ENCODE measurements at regions not wholly inside any gene's neighbourhood (a gene's known extent, or its start where the extent isn't known, plus 50 kb on each side); places are given as distances from the start of the nearest gene placed in this dataset.

DNA sequence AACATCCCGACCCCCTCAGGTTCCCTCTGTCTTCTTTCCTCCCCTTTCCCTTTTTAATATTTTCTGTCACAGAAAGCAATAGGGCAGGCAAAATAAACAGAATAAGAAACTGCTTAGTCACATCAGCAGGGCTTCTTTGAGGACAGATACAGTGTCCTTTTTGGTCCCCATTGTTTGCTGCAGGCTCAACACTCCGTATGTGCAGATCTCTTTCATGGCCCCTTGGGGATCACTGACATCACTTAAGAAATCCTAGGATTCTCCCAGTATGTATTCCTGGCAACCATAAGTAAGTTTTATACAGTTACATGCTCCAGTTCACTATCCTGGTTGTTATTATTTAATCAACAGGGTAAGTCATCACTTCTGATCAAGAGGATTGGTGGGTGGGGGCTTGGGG is 448.0 kb downstream of the NKX6-1 start (continued):
- TF ChIP-seq, protein P1, sequence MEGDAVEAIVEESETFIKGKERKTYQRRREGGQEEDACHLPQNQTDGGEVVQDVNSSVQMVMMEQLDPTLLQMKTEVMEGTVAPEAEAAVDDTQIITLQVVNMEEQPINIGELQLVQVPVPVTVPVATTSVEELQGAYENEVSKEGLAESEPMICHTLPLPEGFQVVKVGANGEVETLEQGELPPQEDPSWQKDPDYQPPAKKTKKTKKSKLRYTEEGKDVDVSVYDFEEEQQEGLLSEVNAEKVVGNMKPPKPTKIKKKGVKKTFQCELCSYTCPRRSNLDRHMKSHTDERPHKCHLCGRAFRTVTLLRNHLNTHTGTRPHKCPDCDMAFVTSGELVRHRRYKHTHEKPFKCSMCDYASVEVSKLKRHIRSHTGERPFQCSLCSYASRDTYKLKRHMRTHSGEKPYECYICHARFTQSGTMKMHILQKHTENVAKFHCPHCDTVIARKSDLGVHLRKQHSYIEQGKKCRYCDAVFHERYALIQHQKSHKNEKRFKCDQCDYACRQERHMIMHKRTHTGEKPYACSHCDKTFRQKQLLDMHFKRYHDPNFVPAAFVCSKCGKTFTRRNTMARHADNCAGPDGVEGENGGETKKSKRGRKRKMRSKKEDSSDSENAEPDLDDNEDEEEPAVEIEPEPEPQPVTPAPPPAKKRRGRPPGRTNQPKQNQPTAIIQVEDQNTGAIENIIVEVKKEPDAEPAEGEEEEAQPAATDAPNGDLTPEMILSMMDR (conservative IDR thresholded peaks at IDR 0.05; ENCODE audit: low read depth in 2 of 2) = no peak
- TF ChIP-seq STAT1 (IDR thresholded peaks at IDR 0.05; ENCODE audit: unreplicated experiment) (no peak), ZNF114 (CRISPR knock-in tag; IDR thresholded peaks at IDR 0.05) (no peak), CREB1 (CRISPR knock-in tag; IDR thresholded peaks at IDR 0.05; ENCODE audit: low read depth) (no peak), EZH2 (IDR thresholded peaks at IDR 0.05; ENCODE audit: low read depth, unreplicated experiment) (no peak)

DNA sequence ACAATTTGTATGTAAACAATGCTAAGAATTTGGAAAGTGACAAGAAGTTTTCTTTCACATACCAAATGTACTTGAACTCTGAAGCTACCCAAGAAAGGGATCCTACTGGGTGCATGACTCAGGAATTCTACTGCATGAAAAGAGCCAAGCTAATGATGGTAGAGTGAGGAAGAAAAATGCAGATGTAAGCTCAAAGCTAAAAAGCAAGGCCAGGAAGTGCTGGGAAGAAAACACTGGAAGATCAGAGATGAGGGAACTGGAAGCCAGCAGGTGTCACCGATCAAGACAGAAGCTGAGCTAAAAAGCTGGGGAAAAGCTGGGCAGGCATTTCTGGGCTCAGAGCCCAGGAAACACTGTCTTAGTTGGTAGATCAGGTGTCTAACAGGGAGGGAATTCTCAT is 449.1 kb downstream of the NKX6-1 start:
- peak; percentile 35; the same call in 1 of the 2 replicates for TF ChIP-seq NANOG (IDR thresholded peaks at IDR 0.05; ENCODE audit: borderline replicate concordance)
- TF ChIP-seq, protein P2, sequence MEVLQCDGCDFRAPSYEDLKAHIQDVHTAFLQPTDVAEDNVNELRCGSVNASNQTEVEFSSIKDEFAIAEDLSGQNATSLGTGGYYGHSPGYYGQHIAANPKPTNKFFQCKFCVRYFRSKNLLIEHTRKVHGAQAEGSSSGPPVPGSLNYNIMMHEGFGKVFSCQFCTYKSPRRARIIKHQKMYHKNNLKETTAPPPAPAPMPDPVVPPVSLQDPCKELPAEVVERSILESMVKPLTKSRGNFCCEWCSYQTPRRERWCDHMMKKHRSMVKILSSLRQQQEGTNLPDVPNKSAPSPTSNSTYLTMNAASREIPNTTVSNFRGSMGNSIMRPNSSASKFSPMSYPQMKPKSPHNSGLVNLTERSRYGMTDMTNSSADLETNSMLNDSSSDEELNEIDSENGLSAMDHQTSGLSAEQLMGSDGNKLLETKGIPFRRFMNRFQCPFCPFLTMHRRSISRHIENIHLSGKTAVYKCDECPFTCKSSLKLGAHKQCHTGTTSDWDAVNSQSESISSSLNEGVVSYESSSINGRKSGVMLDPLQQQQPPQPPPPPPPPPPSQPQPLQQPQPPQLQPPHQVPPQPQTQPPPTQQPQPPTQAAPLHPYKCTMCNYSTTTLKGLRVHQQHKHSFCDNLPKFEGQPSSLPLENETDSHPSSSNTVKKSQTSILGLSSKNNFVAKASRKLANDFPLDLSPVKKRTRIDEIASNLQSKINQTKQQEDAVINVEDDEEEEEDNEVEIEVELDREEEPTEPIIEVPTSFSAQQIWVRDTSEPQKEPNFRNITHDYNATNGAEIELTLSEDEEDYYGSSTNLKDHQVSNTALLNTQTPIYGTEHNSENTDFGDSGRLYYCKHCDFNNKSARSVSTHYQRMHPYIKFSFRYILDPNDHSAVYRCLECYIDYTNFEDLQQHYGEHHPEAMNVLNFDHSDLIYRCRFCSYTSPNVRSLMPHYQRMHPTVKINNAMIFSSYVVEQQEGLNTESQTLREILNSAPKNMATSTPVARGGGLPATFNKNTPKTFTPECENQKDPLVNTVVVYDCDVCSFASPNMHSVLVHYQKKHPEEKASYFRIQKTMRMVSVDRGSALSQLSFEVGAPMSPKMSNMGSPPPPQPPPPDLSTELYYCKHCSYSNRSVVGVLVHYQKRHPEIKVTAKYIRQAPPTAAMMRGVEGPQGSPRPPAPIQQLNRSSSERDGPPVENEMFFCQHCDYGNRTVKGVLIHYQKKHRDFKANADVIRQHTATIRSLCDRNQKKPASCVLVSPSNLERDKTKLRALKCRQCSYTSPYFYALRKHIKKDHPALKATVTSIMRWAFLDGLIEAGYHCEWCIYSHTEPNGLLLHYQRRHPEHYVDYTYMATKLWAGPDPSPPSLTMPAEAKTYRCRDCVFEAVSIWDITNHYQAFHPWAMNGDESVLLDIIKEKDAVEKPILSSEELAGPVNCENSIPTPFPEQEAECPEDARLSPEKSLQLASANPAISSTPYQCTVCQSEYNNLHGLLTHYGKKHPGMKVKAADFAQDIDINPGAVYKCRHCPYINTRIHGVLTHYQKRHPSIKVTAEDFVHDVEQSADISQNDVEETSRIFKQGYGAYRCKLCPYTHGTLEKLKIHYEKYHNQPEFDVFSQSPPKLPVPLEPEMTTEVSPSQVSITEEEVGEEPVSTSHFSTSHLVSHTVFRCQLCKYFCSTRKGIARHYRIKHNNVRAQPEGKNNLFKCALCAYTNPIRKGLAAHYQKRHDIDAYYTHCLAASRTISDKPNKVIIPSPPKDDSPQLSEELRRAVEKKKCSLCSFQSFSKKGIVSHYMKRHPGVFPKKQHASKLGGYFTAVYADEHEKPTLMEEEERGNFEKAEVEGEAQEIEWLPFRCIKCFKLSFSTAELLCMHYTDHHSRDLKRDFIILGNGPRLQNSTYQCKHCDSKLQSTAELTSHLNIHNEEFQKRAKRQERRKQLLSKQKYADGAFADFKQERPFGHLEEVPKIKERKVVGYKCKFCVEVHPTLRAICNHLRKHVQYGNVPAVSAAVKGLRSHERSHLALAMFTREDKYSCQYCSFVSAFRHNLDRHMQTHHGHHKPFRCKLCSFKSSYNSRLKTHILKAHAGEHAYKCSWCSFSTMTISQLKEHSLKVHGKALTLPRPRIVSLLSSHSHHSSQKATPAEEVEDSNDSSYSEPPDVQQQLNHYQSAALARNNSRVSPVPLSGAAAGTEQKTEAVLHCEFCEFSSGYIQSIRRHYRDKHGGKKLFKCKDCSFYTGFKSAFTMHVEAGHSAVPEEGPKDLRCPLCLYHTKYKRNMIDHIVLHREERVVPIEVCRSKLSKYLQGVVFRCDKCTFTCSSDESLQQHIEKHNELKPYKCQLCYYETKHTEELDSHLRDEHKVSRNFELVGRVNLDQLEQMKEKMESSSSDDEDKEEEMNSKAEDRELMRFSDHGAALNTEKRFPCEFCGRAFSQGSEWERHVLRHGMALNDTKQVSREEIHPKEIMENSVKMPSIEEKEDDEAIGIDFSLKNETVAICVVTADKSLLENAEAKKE (CRISPR knock-in tag; IDR thresholded peaks at IDR 0.05) = peak; percentile 98
- no peak for TF ChIP-seq EZH2phosphoT487 (IDR thresholded peaks at IDR 0.05; ENCODE audit: unreplicated experiment)
- Mint-ChIP-seq H3K4me3 (peak overlapping the region; percentile 7; the same call in 2 of the 3 replicates), H3K4me1 (peaks cover 38% of the 10 kb centered on the region), H3K27ac (peak overlapping the region; percentile 87), H3K36me3 (ENCODE audit: low read depth) (no peaks in the 10 kb centered on the region), H3K9me3 (no peaks in the 10 kb centered on the region; the same call in 2 of the 3 replicates), H3K27me3 (ENCODE audit: insufficient read depth, low read depth, poor library complexity) (peaks cover 3% of the 10 kb centered on the region)
- Histone ChIP-seq H3F3A (replicated peaks; ENCODE audit: low read depth) (no peaks in the 10 kb centered on the region), H3K36me3 (ENCODE audit: insufficient read depth) (no peaks in the 10 kb centered on the region), H4K20me1 (replicated peaks; ENCODE audit: insufficient read depth) (no peaks in the 10 kb centered on the region), H3K79me2 (replicated peaks; ENCODE audit: insufficient read depth) (no peaks in the 10 kb centered on the region), H3K4me1 (ENCODE audit: insufficient read depth) (peaks cover 31% of the 10 kb centered on the region), H2AFZ (no peak overlapping the region), H3K4me3 (no peak overlapping the region), H3K27me3 (ENCODE audit: insufficient read depth) (no peaks in the 10 kb centered on the region), H3K27ac (ENCODE audit: low read depth) (peak overlapping the region; percentile 79), H3K9me2 (ENCODE audit: insufficient read depth) (no peaks in the 10 kb centered on the region; the same call in 1 of the 2 replicates), H3K4me2 (peak overlapping the region; percentile 48)
- DNase-seq (ENCODE audit: low spot score) (peak; percentile 85), ATAC-seq (peak; percentile 87)

Data from GM23338 (cell line).